Sciatic nerve (tissue), 2 donors: ENCODE measurements at regions not wholly inside any gene's neighbourhood (a gene's known extent, or its start where the extent isn't known, plus 50 kb on each side); places are given as distances from the start of the nearest gene placed in this dataset.
"Not testable (repeated sequence)": the region's sequence is repeated elsewhere in the genome, so short reads cannot be mapped to it uniquely, and the experiment has no call there.

Experiments used
- ATAC-seq: fragments of 200-7000 bp; cut with Tn5 transposase; one replicate; pipeline ENCODE4 v1.9.1; 2020; ENCODE audit warnings: mild to moderate bottlenecking, moderate library complexity
- DNase-seq: peaks from one replicate; pipeline ENCODE4 v3.0.0-alpha.2; 2020; ENCODE audit warnings: low spot score
- intact Hi-C: fragments of 100-400 bp; cut with DNase I; formaldehyde crosslinking; loops from one replicate; pipeline ENCODE4 v1.14.2; 2022
- donor health status: DM: no; HTN: no; CAD: no.
- donor health status: DM: no; HTN: no; CAD: no.

DNA sequence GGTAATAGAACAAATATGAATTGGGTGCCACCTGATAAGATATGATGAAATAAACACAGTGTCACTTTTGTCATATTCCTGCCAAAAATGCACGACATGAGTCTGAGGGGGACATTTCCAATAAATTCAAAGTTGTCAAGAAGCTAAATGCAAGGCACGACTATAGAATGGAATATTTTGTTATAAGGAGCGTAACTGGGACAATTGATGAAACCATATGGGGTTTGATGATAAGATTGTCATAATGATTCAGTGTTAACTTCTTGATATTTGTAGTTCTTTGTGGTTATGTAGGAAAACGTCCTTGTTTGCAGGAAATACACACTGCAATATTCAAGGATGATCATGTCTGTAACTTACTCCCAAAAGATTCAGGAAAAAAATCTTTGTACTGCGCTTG lies 163.3 kb downstream of the MEX3B start:
- ATAC-seq, result no peak
- intact Hi-C loops, result no loop called here
- DNase-seq, result no peak

DNA sequence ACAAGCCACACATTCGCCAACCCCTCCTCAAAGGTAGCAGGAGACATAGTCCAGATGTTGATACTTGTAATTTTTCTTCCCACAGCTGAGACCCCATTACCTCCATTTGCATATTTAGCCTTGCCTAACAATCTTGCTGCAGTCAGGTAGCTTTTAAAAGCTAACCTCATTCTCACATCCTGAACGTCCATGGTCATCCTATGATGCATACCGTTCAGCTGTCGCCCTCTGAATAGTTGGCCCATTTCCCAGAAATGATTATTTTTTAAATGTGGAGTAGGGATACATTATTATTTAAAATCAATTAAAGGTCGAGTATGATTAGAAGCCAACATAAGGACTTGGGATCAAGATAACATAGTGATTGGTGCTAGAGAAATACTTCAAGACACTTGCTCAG lies 165.0 kb downstream of the MEX3B start:
- intact Hi-C loops, result no loop called here
- DNase-seq (no peak), ATAC-seq (no peak)

DNA sequence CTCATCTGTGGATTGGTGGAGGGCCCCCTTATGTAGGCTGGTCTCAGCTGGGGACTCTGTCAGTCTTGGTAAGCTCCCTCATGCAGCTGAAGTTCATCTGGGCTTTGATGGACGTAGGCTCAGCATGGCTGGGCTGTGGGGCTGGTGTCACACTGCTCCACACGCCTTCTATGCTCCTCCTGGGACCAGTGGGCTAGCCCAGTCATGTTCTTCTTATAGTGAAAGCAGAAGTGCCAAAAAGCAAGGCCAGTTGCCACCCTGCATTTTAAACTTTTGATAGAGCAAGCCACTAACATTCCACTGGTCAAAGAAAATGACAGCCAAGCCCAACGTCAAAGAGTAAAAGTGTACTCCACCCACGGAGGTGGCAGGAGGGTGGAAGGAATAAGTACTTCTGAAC lies 165.5 kb downstream of the MEX3B start:
- intact Hi-C loops, result no loop called here
- no peak for ATAC-seq
- DNase-seq, result no peak

DNA sequence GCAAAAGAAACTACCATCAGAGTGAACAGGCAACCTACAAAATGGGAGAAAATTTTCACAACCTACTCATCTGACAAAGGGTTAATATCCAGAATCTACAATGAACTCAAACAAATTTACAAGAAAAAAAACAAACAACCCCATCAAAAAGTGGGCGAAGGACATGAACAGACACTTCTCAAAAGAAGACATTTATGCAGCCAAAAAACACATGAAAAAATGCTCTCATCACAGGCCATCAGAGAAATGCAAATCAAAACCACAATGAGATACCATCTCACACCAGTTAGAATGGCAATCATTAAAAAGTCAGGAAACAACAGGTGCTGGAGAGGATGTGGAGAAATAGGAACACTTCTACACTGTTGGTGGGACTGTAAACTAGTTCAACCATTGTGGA lies 170.1 kb downstream of the MEX3B start:
- intact Hi-C loops, DNase-seq, ATAC-seq: not testable (repeated sequence)

GRCh38 chr15:81870746-81871106 lies 175.1 kb downstream of the MEX3B start:
- ATAC-seq, intact Hi-C loops, DNase-seq: not testable (repeated sequence)

- ATAC-seq, intact Hi-C loops, DNase-seq: not testable (repeated sequence)
Observed at GRCh38 chr15:81870062-81870745, 175.6 kb downstream of the MEX3B start.

DNA sequence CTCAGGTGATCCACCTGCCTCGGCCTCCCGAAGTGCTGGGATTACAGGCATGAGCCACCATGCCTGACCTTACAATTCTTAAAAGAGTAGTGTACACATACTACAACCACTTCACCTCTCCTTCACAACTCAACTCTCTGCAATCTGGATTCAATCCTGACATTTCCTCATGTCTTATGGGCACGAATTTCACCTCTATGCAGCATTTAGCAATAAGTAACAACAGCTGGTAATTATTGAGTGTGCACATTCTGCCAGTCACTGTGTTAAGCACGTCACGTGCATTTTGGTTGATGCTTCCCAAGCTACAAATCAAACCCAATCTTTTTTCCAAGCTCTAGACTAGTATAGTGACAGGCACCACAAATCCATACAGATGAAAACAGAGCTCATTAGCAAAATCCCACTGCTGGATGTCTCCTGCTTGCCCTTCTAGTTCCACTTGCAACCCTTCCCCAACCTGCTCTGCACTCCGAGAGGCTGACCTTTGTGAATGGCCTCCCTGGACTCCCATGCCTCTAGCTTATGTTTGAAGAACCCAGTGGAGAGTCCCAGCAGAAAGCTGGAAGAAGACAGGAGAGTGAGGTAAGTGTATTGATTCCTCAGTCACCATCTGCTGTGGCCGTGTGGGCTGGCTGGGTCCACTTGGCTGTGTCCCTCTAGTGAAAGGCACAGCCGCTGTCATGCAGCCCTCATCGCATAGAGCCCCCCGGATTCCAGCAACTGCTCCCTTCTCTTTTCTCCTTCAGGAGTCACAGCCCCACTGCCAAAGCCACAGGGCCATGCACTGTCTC lies 176.5 kb downstream of the MEX3B start:
- no peak for ATAC-seq
- intact Hi-C loops, result no loop called here
- no peak for DNase-seq

- ATAC-seq (no peak), DNase-seq (no peak)
- intact Hi-C loops, result no loop called here
Observed at GRCh38 chr15:81865850-81866537, 179.8 kb downstream of the MEX3B start.

DNA sequence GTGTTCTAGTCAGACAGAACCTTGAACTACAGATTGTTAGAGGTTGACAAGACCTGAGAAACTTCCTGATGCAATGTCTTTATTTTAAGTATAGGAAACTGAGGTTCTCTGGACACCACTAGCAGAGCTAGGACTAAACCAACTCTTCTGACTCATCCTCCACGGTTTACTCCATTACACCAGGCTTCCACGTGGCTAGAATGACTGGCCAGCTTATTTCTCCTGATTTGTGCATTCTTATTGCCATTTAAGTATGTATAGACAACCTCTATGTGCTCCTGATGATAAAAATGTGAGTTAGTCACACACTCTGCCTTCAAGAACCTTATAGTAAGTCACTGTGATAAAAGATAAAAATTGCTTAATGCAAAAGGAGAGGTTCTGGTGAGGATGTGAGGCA lies 182.7 kb downstream of the MEX3B start:
- ATAC-seq (no peak), DNase-seq (no peak)
- intact Hi-C loops, result no loop called here

GRCh38 chr15:81859737-81860516 lies 185.9 kb downstream of the MEX3B start:
- DNase-seq, result no peak
- ATAC-seq, result no peak
- intact Hi-C loops, result no loop called here

DNA sequence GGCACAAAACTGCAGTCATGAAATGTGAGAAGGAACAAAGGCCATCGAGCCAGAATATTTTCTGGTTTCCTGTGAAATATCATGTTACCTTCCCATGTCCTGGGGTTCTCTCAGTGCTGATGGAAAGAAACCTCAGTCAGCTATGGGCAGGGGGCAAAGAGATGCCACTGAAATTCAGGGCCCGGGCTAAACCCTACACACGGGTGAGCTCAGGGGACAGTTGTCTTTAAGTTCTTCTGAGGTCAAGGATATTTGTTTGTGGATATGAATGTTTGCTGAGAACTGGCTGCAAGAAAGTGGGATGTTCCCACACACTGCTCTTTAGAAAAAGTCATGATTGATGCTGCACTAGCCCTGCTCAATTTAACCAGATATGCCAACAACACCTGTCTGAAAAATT lies 187.2 kb downstream of the MEX3B start:
- no peak for ATAC-seq
- intact Hi-C loops, result no loop called here
- DNase-seq, result no peak

DNA sequence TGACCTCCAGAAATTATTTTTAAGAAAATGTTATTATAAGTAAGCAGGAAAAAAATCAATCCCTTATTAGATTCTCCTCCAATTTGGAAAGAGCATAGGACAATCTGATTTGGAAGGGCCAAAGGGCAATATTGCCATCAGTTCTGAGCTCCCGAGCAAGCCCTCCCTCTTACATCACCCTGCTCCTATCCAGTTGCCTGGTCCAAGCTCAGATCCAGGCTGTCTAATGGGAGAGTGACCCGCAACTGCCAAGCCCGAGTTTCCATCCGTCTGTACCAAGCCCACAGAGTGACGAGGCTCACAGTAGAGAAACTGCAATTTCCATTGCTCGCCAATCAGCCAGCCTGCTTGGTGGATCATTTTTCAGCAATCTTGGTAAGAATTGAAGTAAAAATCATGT lies 187.7 kb downstream of the MEX3B start:
- no peak for DNase-seq
- no peak for ATAC-seq
- intact Hi-C loops, result no loop called here

DNA sequence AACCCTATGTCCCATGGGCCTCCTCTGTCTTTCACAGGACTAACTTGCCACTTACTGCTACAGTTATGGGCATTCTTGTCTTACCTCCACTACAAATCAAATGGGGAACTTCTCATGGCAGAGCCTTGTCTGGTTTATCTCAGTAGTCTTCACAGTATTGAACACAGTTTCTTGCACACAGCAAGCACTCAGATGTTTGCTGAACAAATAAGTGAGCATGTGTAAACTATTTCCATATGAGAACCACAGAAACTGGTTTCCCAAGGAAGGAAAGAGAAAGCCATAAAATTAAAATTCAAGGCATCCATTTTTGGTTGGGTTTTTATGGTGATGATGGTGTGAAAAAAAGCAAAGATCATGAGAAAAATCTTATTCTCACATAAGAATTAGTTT lies 189.2 kb downstream of the MEX3B start:
- ATAC-seq, result no peak
- DNase-seq, result no peak
- intact Hi-C loops, result no loop called here

GRCh38 chr15:81856001-81856633 lies 189.7 kb downstream of the MEX3B start:
- intact Hi-C loops, result no loop called here
- no peak for ATAC-seq
- DNase-seq, result no peak

DNA sequence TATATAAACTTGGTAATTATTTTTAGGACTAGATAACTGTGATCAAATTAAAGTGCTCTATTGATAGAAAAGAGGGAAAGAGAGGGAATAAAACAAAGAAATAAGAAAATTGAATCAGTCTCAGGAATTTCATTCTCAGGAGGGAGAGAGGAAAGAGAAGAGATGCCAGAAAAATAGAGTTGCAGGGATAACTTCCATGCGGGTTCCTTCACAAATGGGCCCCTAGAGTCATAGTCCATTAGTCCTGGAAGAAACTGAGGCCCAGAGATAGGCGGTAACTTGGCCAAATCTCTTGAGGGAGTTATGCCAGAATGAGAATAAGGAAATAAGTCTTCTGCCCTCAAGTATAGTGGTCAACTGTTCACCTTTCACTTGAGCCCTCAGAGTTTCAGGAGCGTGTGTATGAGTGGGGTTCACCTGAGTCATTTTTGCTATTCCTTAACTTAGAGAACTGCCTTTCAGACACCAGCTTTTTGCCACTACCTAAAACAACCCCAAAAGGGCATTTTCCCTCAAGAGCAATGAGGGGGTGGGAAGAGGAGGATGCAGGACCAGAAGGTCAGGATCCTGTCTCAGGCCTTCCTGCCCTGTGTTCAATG lies 192.6 kb downstream of the MEX3B start:
- intact Hi-C loops, result no loop called here
- no peak for ATAC-seq
- DNase-seq, result no peak

DNA sequence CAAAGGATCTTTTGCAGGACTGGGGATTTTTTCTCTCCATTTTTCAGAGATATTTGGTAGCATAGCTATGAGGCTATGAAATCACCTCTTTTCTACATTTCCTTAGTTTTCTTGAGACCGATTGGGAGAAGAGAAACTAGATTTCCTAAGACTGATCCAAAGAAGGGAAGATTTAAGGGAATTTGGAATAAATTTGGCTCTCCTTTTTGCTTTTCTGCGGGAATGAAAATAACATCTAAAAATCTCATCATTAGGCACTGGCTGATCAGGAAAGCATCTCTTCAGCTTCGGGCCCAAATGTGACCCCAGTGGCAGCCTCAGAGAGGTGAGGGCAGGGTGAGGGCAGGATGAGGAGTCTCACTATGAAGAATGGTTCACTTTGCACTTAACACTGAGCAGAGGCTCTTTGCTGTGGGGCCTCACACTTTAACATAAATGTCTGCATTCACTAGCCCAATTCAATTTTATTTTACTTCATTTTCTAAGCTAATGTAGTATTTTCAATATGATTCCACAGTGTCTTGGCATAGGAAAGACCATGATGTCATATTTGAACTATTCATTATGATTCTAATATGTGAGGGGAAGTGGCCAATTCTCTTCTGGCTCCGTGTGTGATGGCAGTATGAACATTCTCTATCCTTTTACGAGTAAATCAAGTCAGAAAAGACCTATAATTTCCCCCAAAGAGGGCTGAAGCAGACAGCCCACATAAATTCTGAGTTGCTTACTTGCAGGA lies 193.2 kb downstream of the MEX3B start:
- intact Hi-C loops, result no loop called here
- DNase-seq (no peak), ATAC-seq (no peak)

- ATAC-seq (no peak), DNase-seq (no peak)
- intact Hi-C loops, result no loop called here
Observed at GRCh38 chr15:81851757-81852156, 194.1 kb downstream of the MEX3B start.

DNA sequence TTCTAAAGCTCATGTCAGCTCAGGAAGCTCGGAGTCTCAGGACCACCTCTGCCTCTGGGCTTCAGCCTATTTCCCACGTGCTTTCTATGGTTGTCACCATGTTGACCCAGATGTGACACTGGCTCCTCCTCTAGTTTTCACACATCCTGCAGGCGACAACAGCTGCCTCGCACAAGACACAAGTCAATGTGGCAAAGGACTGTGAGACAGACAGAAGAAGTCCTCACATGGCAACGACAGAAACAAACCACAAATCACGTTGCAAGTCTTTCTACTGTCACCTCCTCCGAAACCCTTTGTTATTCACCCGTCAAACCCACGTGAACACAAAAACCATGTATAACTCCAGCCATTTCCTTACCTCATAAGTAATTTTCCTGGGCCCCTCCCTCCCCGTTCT lies 194.5 kb downstream of the MEX3B start:
- intact Hi-C loops, result no loop called here
- DNase-seq, result no peak
- ATAC-seq, result no peak
